GM19328 (cell line): ENCODE measurements at regions not wholly inside any gene's neighbourhood (a gene's known extent, or its start where the extent isn't known, plus 50 kb on each side); places are given as distances from the start of the nearest gene placed in this dataset.
"Not testable (repeated sequence)": the region's sequence is repeated elsewhere in the genome, so short reads cannot be mapped to it uniquely, and the experiment has no call there.

Experiments used
- ATAC-seq: cut with Tn5 transposase; IDR thresholded peaks from one replicate; pipeline ENCODE4 v1.9.1; 2021; ENCODE audit warnings: mild to moderate bottlenecking, moderate library complexity; ENCODE audit not compliant: unreplicated experiment

- no peak for ATAC-seq
Observed at GRCh38 chrX:6990552-6991193, 156.8 kb upstream of the STS start.

DNA sequence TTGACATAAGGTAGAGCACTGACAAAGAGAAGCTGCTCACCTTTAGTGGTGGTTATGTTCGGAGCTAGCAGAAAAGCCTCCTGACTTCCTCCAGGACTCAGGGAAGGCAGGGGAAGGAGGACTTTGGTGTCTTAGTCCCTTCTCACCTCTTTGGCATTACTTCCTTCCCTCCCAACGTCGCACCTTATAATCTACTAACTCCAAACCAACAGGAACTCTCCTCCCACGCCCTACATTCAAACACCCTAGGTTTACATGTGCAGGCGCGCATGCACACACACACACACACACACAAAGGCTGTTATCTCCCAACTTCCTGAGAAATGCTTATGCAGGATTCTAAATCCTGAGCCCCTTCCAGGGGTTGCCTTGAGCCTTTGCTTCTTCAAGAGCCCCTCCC is 157.7 kb upstream of the STS start:
- no peak for ATAC-seq

DNA sequence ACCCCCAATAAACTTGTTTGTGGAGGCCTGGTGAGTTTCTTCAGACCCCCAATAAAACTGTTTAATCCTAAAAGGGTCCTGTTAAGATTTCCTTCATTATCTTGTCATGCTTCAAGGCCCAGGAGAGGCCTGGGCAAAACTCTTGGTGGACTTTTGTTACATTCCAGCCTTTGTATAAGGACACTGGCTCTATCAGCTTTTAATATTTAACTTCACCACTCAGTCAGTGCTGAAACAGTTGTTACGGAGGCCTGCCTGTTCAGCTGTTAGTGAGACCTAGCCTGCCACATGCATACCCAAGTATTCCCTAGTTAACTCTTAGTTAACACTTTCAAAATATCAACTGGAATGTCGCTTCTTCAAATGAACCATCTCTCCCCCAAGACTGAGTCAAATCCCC is 158.8 kb upstream of the STS start:
- not testable (repeated sequence) for ATAC-seq

- ATAC-seq: no peak
Observed at GRCh38 chrX:6986915-6987314, 160.6 kb upstream of the STS start.

DNA sequence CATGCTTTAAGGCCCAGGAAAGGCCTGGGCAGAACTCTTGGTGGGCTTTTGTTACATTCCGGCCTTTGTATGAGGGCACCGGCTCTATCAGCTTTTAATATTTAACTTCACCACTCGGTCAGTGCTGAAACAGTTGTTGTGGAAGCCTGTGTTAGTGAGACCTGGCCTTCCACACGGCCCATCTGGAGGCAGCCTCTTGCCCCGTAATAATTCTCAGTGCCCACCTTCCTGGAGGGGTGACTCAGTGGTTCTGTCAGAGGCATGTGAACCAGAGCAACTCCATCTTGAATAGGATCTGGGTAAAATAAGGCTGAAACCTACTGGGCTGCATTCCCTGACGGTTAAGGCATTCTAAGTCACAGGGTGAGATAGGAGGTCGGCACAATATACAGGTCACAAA is 162.0 kb upstream of the STS start:
- ATAC-seq: no peak

DNA sequence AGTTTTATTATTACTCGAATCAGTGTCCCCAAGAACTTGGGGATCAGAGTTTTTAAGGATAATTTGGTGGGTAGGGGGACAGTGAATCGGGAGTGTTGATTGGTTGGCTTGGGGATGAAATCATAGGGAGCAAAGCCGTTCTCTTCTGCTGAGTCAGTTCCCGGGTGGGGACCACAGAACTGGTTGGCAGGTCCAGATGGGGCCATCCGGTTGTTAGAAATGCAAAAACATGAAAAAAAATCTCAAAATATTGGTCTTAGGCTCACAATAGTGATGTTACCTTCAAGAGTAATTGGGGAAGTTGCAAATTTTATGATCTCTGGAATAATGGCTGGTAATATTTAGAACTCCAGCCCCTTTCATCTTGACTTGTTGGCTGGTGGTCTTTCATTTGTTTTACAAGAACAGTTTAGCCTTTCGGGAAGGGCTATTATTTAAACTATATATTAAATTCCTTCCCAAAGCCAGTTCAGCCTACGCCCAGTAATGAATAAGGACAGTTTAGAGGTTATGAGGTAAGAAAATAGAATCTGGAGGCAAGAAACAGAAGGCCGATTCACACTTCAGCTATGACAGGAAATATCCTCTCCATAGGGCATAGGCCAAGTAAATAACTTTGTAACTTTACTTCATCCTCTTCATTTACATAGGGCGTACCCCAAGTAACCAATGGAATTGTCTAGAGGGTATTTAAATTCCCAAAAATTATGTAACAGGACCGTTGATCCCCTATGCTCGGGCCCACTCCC is 164.1 kb upstream of the STS start:
- ATAC-seq: no peak

DNA sequence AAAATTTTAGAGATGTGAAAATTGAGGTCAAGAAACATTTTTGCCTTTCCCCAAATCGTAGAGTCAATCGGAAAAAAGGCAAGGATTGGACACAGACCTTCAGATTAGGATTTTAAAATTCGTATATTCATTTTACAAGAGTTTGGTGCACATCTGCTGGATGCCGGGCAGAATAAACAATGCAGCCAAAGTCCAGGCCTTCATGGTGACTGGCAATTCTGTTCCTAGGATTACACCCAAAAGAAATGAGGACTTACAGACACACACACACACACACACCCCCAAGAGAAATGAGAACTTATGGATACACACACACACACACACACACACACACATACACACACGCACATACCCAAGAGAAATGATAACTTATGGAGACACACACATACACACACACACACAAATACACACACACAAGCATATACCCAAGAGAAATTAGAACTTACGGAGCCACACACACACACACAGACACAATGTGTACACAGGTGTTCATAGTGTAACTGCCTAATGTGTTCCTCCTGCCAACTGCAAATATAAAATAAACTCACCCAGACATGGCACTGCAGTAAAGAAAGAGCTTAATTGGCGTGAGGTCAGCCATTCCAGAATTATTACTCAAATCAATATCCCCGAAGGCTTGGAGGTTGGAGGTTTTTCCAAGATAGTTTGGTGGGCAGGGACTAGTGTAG is 165.7 kb upstream of the STS start:
- no peak for ATAC-seq

DNA sequence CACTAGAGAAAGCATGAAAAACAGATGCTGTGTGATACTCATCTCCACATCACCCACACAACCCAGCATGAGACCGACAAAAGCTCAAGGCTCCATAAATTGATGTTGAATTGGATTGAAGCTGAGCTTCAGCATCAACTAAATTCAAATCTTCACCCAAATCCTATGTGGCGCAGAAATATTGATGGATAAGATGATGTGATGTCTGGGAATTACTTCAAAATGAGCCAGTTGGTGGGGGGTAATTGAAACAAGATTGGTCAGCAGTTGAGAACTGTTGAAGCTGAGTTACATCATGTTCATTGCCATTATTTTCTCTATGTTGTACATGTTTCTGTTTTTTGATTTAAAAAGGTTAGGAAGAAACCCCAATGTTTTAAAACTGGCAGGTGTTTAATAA is 166.5 kb upstream of the STS start:
- ATAC-seq: no peak

- no peak for ATAC-seq
Observed at GRCh38 chrX:6968231-6968630, 179.3 kb upstream of the STS start.

DNA sequence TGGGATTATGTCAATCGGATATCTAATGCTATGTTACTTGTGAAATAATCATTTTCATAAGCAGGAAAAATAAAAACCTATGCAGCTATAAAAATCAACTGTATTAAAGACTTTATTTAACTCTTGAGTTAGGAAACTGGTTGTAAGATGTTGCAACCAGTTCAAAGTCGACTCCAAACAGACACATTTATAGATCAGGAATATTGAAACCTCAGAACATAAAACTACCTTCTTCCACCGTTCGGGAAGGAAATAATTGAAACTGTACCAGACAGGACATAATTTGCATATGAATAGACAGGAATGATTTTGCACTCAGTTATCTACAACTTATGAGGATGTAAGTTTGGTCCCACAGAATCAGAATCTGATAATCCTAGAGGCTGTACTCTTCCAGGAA is 181.8 kb upstream of the STS start:
- no peak for ATAC-seq

DNA sequence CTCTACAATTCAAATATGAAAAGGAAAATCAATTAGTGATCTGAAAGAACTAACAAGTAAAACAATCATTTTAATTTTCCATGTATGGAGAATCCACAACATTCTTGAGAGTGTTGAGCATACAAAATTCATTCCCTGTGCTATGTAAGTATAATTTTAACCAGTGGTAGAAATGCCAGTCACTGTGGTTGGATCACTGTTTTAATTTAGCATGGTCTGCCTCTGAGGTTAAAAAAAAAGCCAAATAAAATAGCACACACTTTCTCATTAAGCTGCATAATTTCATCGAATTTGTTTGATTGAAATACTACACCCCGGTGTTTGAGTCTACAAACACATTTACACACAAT is 185.5 kb upstream of the STS start:
- no peak for ATAC-seq

- no peak for ATAC-seq
Observed at GRCh38 chrX:6961286-6962005, 186.1 kb upstream of the STS start.

DNA sequence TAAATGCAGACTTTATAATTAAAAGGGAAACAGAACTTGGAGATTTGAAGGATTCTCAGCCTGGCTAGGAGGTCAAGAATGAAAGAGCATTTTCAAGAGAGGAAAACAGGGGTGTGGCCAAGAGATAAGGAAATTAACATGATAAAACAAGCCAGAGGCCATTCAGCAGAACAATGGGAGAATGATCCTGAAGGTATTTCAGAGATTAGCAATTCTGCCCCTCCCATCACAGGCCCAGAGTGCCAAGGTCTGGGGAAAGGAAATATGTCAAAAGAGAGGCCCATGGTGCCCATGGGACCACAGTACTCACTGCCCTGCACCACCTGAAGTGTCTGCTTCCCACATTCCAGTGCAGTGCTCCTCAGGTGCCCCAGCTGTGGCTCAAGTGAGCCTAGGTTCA is 188.5 kb upstream of the STS start:
- ATAC-seq: no peak

- no peak for ATAC-seq
Observed at GRCh38 chrX:6954836-6955235, 192.7 kb upstream of the STS start.

DNA sequence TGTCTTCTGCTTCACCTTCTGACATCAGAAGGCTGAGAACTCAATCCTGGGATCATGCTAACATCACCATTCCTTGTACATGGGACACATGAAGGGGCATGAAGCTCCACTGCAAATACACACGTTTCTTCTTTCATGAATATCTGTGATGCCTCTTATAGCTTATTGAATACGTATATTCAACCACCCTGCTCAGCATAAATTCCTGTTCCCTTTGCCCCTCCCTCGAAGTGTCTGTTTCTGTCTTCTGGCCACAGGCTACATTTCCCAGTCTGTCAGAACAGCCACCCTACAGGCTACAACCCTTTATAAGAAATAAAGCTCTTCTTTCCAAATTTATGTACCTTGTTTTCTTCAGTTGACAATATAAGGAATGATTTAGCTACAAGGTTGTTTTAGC is 201.3 kb upstream of the STS start:
- no peak for ATAC-seq

DNA sequence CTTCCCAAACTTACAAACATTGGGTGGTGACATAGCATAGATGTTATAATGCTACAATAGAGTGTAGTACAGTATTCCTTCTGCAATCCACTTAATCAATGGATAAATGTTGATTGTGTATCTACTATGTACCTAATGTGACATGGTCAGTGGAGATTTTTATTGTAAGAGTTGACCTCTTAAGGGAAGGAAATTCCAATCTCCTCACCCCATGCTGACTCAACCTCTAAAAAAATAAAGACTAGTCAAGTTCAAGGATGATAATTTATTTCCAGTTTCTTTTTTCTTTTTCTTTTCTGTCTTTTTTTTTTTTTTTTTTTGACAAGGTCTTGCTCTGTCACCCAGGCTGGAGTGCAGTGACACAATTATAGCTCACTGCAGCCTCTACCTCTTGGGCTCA is 206.5 kb upstream of the STS start:
- ATAC-seq: no peak

GRCh38 chrX:6932942-6933341 is 214.6 kb upstream of the STS start:
- ATAC-seq: not testable (repeated sequence)

GRCh38 chrX:6930307-6930849 is 217.1 kb upstream of the STS start:
- ATAC-seq: no peak

DNA sequence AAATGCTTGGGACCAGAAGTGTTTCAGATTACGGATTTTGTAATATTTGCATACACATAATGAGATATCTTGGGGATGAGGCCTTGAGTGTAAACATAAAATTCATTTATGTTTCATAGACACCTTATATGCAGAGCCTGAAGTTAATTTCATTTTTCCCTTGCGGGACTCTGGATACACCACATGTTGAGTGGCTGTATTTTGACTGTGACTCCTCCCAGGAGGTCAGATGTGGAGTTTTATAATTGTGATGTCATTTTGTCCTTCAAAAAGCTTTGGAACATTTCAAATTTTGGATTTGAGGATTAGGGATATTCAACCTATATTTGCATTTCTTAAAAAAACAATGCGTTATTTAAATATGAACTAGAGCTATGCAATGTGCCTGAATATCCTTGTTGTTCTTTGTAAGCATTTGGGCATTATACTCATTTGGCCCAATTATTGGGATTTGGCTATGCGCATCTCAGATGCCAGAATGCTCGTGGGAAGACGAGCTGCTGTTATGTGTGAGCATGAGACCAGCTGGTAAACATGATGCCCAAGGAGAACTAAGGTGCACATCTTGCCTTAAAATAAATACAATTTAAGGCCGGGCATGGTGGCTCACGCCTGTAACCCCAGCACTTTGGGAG is 223.0 kb upstream of the STS start:
- no peak for ATAC-seq

DNA sequence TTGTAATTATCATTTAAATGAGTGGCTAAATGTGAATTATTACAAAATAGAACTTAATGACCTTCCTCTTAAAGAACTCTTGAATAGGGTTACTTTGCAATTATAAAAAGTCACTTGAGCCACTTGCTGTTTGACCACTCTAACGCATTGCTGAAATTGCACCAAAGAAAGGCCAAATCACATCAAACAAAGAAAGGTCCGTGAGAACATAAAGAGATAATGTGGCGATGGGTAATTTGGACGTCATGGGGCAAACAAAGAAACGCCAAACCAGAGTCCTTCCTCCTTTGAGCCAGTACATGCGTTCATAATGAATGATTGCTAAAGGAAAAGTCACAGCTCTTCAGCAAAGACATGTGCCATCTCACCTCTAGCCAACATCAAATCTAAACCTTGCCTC is 229.8 kb upstream of the STS start:
- ATAC-seq: no peak

- ATAC-seq: no peak
Observed at GRCh38 chrX:6910218-6910617, 237.3 kb upstream of the STS start.
